ENCODE measurements at regions not wholly inside any gene's neighbourhood (a gene's known extent, or its start where the extent isn't known, plus 50 kb on each side); places are given as distances from the start of the nearest gene placed in this dataset.

GRCh38 chr18:78770139-78770822 lies 209.3 kb upstream of the SALL3 start:
- no peak for TF ChIP-seq EZH2 (IDR thresholded peaks at IDR 0.05; ENCODE audit: borderline replicate concordance, low read depth, low read length, severe bottlenecking)
- no peak for TF ChIP-seq CTCF (IDR thresholded peaks at IDR 0.05; ENCODE audit: borderline replicate concordance, extremely low read depth, low read length, poor library complexity, severe bottlenecking)

Data from DND-41 (cell line).